Breast epithelium (tissue), 3 donors: ENCODE measurements at regions not wholly inside any gene's neighbourhood (a gene's known extent, or its start where the extent isn't known, plus 50 kb on each side); places are given as distances from the start of the nearest gene placed in this dataset.

Experiments
- POLR2A ChIP-seq: fragments of 450-650 bp; IDR thresholded peaks from one replicate; pipeline ENCODE4 v1.6.1; 2016; ENCODE audit warnings: antibody characterized with exemption, mild to moderate bottlenecking, moderate library complexity
- TF ChIP-seq, protein P1 (sequence below), 3 donors: fragments of 450-650 bp; IDR thresholded peaks; one replicate each; pipeline ENCODE4 v1.5.1; 2016 to 2017; ENCODE audit warnings: antibody characterized with exemption in 3 of 3, mild to moderate bottlenecking in 3 of 3, moderate library complexity in 3 of 3

DNA sequence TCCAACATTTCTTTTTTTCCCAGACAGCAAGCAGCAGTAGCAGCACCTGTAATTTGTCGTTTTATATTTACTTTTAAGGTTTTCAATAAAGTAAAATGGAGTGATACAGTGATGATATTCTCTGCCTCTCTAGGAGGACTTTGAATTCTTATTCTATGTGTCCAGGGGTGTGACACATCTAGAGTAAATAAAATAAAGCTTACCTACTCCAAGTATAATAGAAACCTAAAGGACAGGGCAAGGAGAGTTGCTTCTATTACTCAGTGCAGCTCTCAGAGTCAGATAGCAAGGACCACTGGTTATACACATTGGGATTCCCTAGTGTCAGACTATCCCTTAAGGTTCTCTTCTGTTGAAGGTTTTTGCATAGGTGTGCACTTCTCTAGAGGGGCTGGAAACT is 95.9 kb downstream of the LMO4 start:
- TF ChIP-seq, protein P1, sequence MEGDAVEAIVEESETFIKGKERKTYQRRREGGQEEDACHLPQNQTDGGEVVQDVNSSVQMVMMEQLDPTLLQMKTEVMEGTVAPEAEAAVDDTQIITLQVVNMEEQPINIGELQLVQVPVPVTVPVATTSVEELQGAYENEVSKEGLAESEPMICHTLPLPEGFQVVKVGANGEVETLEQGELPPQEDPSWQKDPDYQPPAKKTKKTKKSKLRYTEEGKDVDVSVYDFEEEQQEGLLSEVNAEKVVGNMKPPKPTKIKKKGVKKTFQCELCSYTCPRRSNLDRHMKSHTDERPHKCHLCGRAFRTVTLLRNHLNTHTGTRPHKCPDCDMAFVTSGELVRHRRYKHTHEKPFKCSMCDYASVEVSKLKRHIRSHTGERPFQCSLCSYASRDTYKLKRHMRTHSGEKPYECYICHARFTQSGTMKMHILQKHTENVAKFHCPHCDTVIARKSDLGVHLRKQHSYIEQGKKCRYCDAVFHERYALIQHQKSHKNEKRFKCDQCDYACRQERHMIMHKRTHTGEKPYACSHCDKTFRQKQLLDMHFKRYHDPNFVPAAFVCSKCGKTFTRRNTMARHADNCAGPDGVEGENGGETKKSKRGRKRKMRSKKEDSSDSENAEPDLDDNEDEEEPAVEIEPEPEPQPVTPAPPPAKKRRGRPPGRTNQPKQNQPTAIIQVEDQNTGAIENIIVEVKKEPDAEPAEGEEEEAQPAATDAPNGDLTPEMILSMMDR (IDR thresholded peaks at IDR 0.05) = no peak
- TF ChIP-seq POLR2A = no peak
